KG1 (cell line): ENCODE measurements at regions not wholly inside any gene's neighbourhood (a gene's known extent, or its start where the extent isn't known, plus 50 kb on each side); places are given as distances from the start of the nearest gene placed in this dataset.
"Not testable (repeated sequence)": the region's sequence is repeated elsewhere in the genome, so short reads cannot be mapped to it uniquely, and the experiment has no call there.

Source experiments
- DNase-seq: peaks from one replicate; lab custom pipeline; 2025; lab: John Stamatoyannopoulos, UW

DNA sequence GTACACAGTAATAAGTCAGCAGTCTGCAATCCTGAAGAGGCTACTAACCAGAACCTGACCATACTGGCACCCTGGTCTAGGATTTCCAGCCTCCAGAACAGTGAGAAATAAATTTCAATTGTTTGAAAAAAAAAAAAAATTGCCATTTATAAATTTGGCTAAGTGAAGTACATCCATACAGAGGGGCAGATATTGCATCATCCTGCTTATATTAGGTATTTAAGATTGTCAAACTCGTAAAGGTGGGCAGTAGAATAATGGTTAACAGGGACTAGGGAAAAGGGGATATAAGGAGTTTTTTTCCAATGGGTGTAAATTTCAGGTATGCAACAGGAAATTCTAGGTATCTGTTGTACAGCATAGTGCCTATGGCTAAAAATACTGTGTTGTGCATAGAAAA, 1250.9 kb downstream of the BRINP3 start:
- DNase-seq, result no peak

- DNase-seq, result no peak
Measured at GRCh38 chr1:189237008-189237407, 1240.7 kb downstream of the BRINP3 start.

DNA sequence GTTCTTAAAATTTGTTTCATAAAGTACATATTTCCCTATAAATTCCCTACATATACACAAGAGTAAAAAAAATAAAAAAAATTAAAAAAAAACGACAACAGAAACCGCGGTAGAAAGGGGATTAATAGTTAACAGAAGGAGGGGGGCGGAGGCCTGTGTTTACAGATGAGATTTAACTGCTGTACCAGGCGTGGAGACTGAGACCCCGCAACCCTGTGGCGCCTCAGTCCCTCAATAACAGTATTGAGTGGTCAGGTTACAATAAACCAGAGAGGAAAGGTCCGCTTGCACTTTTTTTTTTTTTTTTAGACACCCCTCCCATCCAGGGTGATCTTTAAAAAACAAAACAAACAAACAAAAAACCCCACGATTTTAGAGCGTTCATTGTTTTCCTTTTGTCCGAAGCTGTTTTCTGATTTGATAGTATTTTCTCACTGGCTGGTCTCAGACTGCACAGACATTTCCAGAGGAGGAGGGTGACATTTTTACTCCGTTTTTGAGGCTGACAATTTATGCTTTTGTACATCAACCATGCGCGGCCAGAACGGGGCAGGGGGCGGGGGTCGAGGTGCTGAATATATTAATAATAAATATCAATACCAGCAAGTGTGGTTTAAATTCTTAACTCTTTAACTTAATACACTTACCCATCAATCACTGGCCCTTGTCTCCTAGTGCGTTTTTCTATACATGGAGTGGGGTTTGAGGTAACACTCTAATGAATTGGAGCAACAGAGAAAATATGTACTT, 1223.9 kb downstream of the BRINP3 start:
- no peak for DNase-seq

DNA sequence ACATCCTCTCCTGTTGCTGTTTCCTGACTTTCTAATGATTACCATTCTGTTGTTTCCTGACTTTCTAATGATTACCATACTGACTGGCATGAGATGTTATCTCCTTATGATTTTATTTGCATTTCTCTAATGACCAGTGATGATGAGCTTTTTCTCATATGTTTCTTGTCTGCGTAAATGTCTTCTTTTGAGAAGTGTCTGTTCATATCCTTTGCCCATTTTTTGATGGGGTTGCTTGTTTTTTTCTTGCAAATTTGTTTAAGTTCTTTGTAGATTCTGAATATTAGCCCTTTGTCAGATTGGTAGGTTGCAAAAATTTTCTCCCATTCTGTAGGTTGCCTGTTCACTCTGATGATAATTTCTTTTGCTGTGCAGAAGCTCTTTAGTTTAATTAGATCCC, 1216.5 kb downstream of the BRINP3 start:
- DNase-seq, result not testable (repeated sequence)

- no peak for DNase-seq
Measured at GRCh38 chr1:189269011-189269410, 1208.7 kb downstream of the BRINP3 start.

DNA sequence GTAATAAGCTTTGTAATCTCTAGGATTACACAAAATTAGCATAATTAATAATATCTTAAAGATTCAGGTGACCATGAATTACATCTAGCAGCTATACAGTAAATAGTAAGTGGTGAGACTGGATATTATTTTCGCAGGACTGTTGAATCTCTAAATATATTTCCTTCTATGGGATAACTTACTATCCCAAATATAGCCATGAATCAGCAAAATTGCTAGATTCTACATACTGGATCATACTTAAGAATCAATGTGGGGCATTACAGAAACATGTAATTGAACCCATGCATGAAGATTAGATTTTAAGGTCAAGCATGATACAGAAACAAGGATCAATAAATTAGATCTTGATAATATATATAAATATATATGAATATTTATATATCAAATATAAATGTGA, 1203.4 kb downstream of the BRINP3 start:
- DNase-seq, result no peak

GRCh38 chr1:189275796-189276195, 1201.9 kb downstream of the BRINP3 start:
- DNase-seq, result no peak

DNA sequence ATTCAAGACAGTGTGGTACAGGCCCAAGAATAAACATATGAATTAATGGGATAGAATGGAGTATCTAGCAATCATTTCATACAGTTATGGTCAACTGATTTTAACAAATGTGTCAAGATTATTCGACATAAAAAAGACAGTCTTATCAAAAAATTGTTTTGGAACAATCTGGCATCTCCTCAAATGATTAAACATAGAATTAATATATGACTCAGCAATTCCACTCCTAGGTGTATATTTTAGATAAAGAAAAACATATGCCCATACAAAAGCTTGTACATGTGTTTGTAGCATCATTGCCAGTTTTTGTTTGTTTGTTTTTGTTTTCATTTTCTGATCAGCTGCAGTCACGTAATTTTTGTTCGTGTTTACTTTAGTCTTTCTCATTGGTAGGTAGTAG, 1188.3 kb downstream of the BRINP3 start:
- DNase-seq, result no peak

- DNase-seq, result no peak
Measured at GRCh38 chr1:189301235-189301634, 1176.4 kb downstream of the BRINP3 start.

- DNase-seq, result no peak
Measured at GRCh38 chr1:189305279-189305678, 1172.4 kb downstream of the BRINP3 start.

DNA sequence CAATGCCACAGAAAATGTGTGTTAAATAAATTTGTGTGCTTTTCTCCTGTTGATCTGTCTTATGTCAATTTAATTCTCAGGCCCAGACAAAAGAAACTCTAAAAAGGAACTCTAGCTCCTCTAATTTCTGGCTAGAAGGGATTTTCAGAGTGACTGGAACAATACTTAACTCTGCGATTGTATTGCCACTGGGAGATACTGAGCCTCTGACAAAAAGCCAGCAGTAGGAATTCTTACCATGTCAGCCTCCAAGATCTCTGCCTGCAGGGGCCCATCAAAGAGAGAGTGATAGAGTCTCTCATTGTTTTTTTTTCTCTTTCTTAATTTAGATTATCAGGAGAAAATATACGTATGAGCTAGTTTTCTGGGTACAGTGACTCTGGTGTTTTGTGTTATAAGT, 1165.7 kb downstream of the BRINP3 start:
- DNase-seq, result no peak

DNA sequence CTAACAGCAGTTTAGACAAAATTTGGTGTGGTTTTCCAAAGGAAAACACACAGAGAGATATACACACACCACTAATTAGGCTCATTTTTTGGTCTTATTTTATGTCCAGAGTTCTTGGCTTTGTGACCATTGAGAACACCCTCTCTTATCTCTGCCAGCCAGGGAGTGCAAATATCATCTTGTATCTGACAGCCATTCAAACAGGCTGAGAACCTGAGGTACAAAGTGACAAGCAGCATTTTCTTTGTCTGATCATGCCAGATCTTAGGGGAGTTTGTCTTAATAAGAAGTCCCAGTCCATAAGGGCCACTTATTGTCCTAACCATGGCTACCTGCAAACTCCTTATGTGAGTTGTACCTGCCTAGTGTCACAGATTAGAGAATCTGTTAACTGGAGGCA, 1165.2 kb downstream of the BRINP3 start:
- no peak for DNase-seq

- DNase-seq, result no peak
Measured at GRCh38 chr1:189313488-189313887, 1164.2 kb downstream of the BRINP3 start.

DNA sequence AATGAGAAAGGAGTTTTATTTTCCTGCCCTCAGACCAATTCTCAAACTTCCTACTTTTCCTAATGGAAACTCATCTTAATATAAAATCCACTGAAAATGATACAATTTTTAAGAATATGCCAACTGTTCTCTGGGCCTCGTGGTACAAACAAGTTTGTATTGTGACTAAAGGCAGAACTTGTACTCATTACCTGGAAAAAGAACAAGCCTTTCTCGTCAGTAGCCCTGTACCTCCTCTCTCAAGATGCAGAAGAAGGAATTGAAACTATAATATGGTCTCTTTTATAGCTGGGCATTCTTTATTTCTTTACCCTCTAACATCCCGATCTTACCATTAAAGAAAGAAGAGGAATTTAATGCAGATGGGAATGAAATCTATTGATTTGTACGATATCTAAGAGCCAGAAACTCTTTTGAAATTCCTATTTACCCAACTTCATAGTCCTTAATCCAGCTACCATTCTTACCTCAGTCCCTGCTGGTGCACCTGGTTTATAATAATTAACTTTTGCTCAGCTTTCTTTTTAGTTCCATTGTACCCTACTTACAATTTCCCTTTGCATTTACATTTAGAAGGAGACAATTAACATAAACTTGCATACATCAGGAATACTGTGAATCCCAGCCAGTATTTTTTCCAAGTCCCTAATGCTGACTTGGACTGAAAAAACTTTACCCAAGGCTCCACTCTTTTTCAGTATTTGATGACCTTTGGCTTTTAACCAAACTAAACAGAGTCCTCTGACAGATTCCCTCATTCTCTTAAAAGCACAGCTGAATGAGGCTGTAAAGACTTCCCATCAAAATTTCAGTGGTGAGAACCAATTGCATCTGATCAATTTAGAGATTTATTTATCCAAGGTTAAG, 1162.4 kb downstream of the BRINP3 start:
- DNase-seq, result no peak

- DNase-seq, result no peak
Measured at GRCh38 chr1:189323091-189323490, 1154.6 kb downstream of the BRINP3 start.

GRCh38 chr1:189331071-189331470, 1146.6 kb downstream of the BRINP3 start:
- not testable (repeated sequence) for DNase-seq

- no peak for DNase-seq
Measured at GRCh38 chr1:189336115-189337100, 1141.3 kb downstream of the BRINP3 start.

DNA sequence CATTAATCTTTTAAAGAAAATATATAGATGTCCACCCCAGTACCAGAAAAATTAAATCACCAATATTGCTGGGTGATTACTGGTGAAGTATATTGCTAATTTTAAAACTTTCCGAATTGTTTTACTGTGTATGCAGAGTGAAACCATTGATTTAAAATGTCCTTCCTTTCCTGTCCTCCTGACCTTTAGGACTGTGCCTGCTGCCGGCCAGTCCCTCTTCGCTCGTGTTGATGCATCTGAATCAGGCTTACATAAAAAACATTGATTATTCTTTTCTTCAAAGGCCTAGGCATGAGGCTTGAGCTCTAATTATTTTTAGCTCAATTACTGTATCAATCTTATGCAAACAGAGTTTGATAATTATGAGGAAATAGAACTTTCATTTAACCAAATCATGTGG, 1128.1 kb downstream of the BRINP3 start:
- no peak for DNase-seq

- DNase-seq, result no peak
Measured at GRCh38 chr1:189350983-189351616, 1126.6 kb downstream of the BRINP3 start.

DNA sequence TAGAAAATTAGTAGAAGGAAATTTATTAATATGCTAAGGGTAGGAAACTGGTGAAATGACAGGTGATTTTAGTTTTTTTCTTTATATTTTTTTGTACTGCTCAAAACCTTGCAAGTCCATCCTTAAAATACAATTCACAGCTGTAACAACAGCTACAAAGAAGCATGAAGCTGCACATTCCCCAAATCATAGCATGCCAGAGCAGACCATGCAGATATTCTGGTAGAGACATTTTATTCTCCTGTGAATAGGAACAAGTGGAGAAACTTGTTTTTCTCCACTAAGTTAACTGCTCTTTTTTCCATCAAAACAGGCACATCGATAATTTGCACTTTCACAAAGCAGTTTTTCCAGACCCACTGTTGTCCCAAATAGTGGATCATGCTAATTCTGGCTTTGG, 1125.7 kb downstream of the BRINP3 start:
- no peak for DNase-seq

- DNase-seq, result no peak
Measured at GRCh38 chr1:189356206-189356605, 1121.5 kb downstream of the BRINP3 start.

GRCh38 chr1:189357317-189357716, 1120.3 kb downstream of the BRINP3 start:
- DNase-seq, result no peak
